ENCODE measurements at regions not wholly inside any gene's neighbourhood (a gene's known extent, or its start where the extent isn't known, plus 50 kb on each side); places are given as distances from the start of the nearest gene placed in this dataset.
A peak's percentile ranks its signal among the peaks of the same experiment; 100 is the strongest.

GRCh38 chr18:72692086-72692485 is 147.9 kb upstream of the CBLN2 start:
- H3K4me3 Mint-ChIP-seq: peak overlapping the region; percentile 25 to 44; a peak in 4 of 5 replicates
- peak; percentile 84 for DNase-seq

More at GRCh38 chr18:72692086-72692485, 147.9 kb upstream of the CBLN2 start:
- Histone ChIP-seq H2BK12ac (ENCODE audit: insufficient read length, low read depth, low read length) (no peak overlapping the region), H3K14ac (ENCODE audit: insufficient read depth, low read length) (peak overlapping the region; percentile 5; the same call in 1 of the 2 replicates), H2BK20ac (ENCODE audit: low read depth, low read length, poor library complexity, severe bottlenecking) (no peak overlapping the region), H4K5ac (ENCODE audit: insufficient read length, low read depth, low read length) (no peak overlapping the region), H2AFZ (ENCODE audit: low read length) (peak overlapping the region; percentile 49), H2BK5ac (ENCODE audit: insufficient read length, low read length) (no peak overlapping the region), H3K23ac (ENCODE audit: insufficient read length, low read depth, low read length) (no peak overlapping the region), H2BK15ac (ENCODE audit: low read depth, low read length) (no peak overlapping the region), H3K4ac (ENCODE audit: low read depth, low read length) (no peak overlapping the region), H3T11ph (ENCODE audit: low read length) (no peak overlapping the region), H3K27ac (ENCODE audit: insufficient read length, low read depth, low read length) (peak overlapping the region; percentile 27), H2BK120ac (ENCODE audit: low read depth, low read length, poor library complexity, severe bottlenecking) (no peak overlapping the region), H3K9me3 (ENCODE audit: control insufficient read depth, low read depth, low read length) (no peaks in the 10 kb centered on the region), H3K23me2 (ENCODE audit: insufficient read length, low read depth, low read length, poor library complexity, severe bottlenecking) (no peaks in the 10 kb centered on the region), H2AK5ac (ENCODE audit: insufficient read length, low read length) (no peak overlapping the region), H4K91ac (ENCODE audit: insufficient read length, low read depth, low read length) (no peak overlapping the region), H4K8ac (replicated peaks; ENCODE audit: insufficient read length, low read depth, low read length) (no peak overlapping the region), H3K18ac (ENCODE audit: insufficient read length, low read depth, low read length) (no peak overlapping the region), H3K4me1 (ENCODE audit: insufficient read depth, low read length) (peaks cover 2% of the 10 kb centered on the region; the same call in 1 of the 2 replicates), H3K56ac (ENCODE audit: insufficient read length, low read depth, low read length) (no peak overlapping the region), H4K20me1 (ENCODE audit: control insufficient read depth, insufficient read depth, insufficient read length) (no peaks in the 10 kb centered on the region), H3K79me2 (ENCODE audit: insufficient read depth, low read length) (no peaks in the 10 kb centered on the region), H3K4me2 (ENCODE audit: insufficient read depth, insufficient read length, low read length) (peak overlapping the region; percentile 35), H3K79me1 (ENCODE audit: insufficient read depth, low read depth, low read length, poor library complexity, severe bottlenecking) (no peaks in the 10 kb centered on the region), H3K27me3 (ENCODE audit: insufficient read depth, low read length) (no peaks in the 10 kb centered on the region), H3K9ac (ENCODE audit: extremely low read depth, insufficient read length, low read length) (no peak overlapping the region)
- TF ChIP-seq CTCF (conservative IDR thresholded peaks at IDR 0.05): no peak
- no CpG with 5 or more reads among the region's 16 CpGs for WGBS (ENCODE audit: extremely low coverage, insufficient read length, low lambda C conversion rate)
- H3K4me1 Mint-ChIP-seq: peaks cover 9 to 17% of the 10 kb centered on the region in 2 experiments
- no peaks in the 10 kb centered on the region for H3K36me3 Mint-ChIP-seq (ENCODE audit: insufficient read depth in 1 of 3, low read depth in 3 of 3)
- no peaks in the 10 kb centered on the region for H3K27me3 Mint-ChIP-seq (ENCODE audit: low read depth)
- no peaks in the 10 kb centered on the region; a peak in 1 of 5 replicates for H3K9me3 Mint-ChIP-seq
- H3K27ac Mint-ChIP-seq: peak overlapping the region in 2 of 3 experiments; percentile 3 to 96; a peak in 3 of 7 replicates
